Tibial nerve (tissue), 3 donors: ENCODE measurements at regions not wholly inside any gene's neighbourhood (a gene's known extent, or its start where the extent isn't known, plus 50 kb on each side); places are given as distances from the start of the nearest gene placed in this dataset.

Experiments used
- CTCF ChIP-seq, 5 experiments: fragments of 200-600 bp in 3 of 5; fragments of 450-650 bp in 2 of 5; sonication (generic) in 3 of 5; IDR thresholded peaks; one replicate each; pipeline ENCODE4 v1.5.1; 2016 to 2019; ENCODE audit warnings: antibody characterized with exemption in 5 of 5, mild to moderate bottlenecking in 3 of 5, moderate library complexity in 2 of 5
- POLR2A ChIP-seq, 2 donors: fragments of 450-650 bp; IDR thresholded peaks; one replicate each; pipeline ENCODE4 v1.6.1; 2017; ENCODE audit warnings: antibody characterized with exemption in 2 of 2, mild to moderate bottlenecking in 2 of 2, moderate library complexity in 2 of 2

DNA sequence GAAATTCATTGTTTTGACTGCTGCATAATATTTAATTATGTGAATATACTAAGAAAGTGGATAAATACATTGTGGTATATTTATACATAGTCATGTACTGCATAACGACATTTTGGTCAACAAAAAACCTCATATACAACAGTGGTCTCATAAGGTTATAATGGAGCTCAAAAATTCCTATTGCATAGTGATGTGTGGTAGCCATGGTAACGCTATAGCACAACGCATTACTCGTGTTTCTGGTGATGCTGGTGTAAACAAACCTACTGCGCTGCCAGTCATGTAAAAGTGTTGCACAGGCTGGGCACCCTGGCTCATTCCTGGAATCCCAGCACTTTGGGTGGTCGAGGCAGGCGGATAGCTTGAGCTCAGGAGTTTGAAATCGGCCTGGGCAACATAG is 52.6 kb upstream of the NHLH2 start:
- TF ChIP-seq CTCF (IDR thresholded peaks at IDR 0.05) (no peak), POLR2A (IDR thresholded peaks at IDR 0.05) (no peak)
